ENCODE measurements at regions not wholly inside any gene's neighbourhood (a gene's known extent, or its start where the extent isn't known, plus 50 kb on each side); places are given as distances from the start of the nearest gene placed in this dataset.

GRCh38 chr2:52710810-52711618, 1056.6 kb upstream of the CHAC2 start (continued):
- no peak for TF ChIP-seq PBX3 (IDR thresholded peaks at IDR 0.05)

DNA sequence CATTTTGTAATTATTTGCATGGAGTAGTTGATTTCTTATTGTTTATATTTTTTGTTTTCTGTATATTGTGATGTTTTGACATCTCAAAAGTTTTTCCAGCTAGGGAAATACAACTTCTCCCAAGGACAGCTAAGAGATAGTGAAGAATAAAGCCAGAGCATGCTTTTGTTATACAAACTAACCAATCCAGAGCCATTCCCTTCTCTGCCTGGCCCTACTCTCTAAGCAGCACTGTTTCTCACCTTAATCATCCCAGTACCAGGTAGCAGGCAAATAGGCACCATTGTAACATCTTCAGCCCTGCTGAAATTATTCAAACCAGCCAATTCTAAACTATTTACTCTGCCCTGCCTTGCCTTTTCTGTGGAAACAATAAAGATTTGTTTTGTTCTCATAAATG, 1063.4 kb upstream of the CHAC2 start:
- no peak for TF ChIP-seq TFCP2L1 (CRISPR knock-in tag; IDR thresholded peaks at IDR 0.05)
- TF ChIP-seq TP53 (CRISPR knock-in tag; IDR thresholded peaks at IDR 0.05) = no peak
- TF ChIP-seq MYC (IDR thresholded peaks at IDR 0.05; ENCODE audit: borderline replicate concordance, low read length) = no peak
- TF ChIP-seq HOXB5 (CRISPR knock-in tag; IDR thresholded peaks at IDR 0.05) = no peak
- no peak for TF ChIP-seq HMGXB4 (CRISPR knock-in tag; IDR thresholded peaks at IDR 0.05; ENCODE audit: borderline replicate concordance)
- no peak for TF ChIP-seq POLR2AphosphoS2 (conservative IDR thresholded peaks at IDR 0.05; ENCODE audit: low read length)
- no peak for TF ChIP-seq POLR2A (IDR thresholded peaks at IDR 0.05; ENCODE audit: low read length)
- no peak for TF ChIP-seq KDM5A (IDR thresholded peaks at IDR 0.05)
- TF ChIP-seq ESRRA (IDR thresholded peaks at IDR 0.05; ENCODE audit: borderline replicate concordance, low read length) = no peak
- no peak for TF ChIP-seq SMC3 (IDR thresholded peaks at IDR 0.05)
- TF ChIP-seq BCL3 (IDR thresholded peaks at IDR 0.05) = no peak
- TF ChIP-seq, protein P1, sequence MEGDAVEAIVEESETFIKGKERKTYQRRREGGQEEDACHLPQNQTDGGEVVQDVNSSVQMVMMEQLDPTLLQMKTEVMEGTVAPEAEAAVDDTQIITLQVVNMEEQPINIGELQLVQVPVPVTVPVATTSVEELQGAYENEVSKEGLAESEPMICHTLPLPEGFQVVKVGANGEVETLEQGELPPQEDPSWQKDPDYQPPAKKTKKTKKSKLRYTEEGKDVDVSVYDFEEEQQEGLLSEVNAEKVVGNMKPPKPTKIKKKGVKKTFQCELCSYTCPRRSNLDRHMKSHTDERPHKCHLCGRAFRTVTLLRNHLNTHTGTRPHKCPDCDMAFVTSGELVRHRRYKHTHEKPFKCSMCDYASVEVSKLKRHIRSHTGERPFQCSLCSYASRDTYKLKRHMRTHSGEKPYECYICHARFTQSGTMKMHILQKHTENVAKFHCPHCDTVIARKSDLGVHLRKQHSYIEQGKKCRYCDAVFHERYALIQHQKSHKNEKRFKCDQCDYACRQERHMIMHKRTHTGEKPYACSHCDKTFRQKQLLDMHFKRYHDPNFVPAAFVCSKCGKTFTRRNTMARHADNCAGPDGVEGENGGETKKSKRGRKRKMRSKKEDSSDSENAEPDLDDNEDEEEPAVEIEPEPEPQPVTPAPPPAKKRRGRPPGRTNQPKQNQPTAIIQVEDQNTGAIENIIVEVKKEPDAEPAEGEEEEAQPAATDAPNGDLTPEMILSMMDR (IDR thresholded peaks at IDR 0.05) = no peak
- TF ChIP-seq MAZ (IDR thresholded peaks at IDR 0.05; ENCODE audit: borderline replicate concordance, low read depth, low read length) = no peak
- TF ChIP-seq NR3C1 (IDR thresholded peaks at IDR 0.05) = no peak
- TF ChIP-seq FOSL2 (IDR thresholded peaks at IDR 0.05) = no peak
- TF ChIP-seq FOSL2 (CRISPR knock-in tag; IDR thresholded peaks at IDR 0.05) = no peak
- no peak for TF ChIP-seq NFE2L2 (conservative IDR thresholded peaks at IDR 0.05; ENCODE audit: low read length)
- ChIA-PET CTCF (no interaction called here), POLR2A (no interaction called here)
- no peak overlapping the region for H3K27ac ChIP-seq
- H3K4me3 ChIP-seq = no peak overlapping the region
- ATAC-seq (no peak), DNase-seq (ENCODE audit: low read depth in 1 of 2, low spot score in 1 of 2) (no peak), FAIRE-seq (no peak)
- H3K4me1 ChIP-seq = no peaks in the 10 kb centered on the region
- H3K9me3 ChIP-seq = no peaks in the 10 kb centered on the region
- no peak overlapping the region for H3K4me2 ChIP-seq

GRCh38 chr2:52703004-52703403, 1064.6 kb upstream of the CHAC2 start:
- Histone ChIP-seq H3K4me3 (no peak overlapping the region), H3K4me1 (no peaks in the 10 kb centered on the region), H3K4me2 (no peak overlapping the region), H3K27ac (no peak overlapping the region), H3K9me3 (no peaks in the 10 kb centered on the region)
- TF ChIP-seq HOXA7 (CRISPR knock-in tag; IDR thresholded peaks at IDR 0.05) = no peak
- no peak for TF ChIP-seq ZSCAN20 (CRISPR knock-in tag; IDR thresholded peaks at IDR 0.05)
- TF ChIP-seq PBX3 (IDR thresholded peaks at IDR 0.05) = no peak
- no peak for TF ChIP-seq MAX (IDR thresholded peaks at IDR 0.05)
- TF ChIP-seq CBX2 (IDR thresholded peaks at IDR 0.05; ENCODE audit: borderline replicate concordance, low read depth) = no peak
- TF ChIP-seq SMC3 (IDR thresholded peaks at IDR 0.05) = no peak
- TF ChIP-seq NFE2L2 (conservative IDR thresholded peaks at IDR 0.05; ENCODE audit: low read length) = no peak
- TF ChIP-seq RNF2 (IDR thresholded peaks at IDR 0.05; ENCODE audit: borderline replicate concordance, low read depth) = no peak
- no peak for TF ChIP-seq HEYL (CRISPR knock-in tag; IDR thresholded peaks at IDR 0.05)
- no peak for TF ChIP-seq ZFP36 (IDR thresholded peaks at IDR 0.05; ENCODE audit: borderline replicate concordance, partially characterized antibody)
- TF ChIP-seq HDAC2 (IDR thresholded peaks at IDR 0.05) = no peak
- DNase-seq (ENCODE audit: low read depth in 1 of 2, low spot score in 1 of 2) = no peak
- 9% methylated on average over 4 of the region's 4 CpGs for WGBS (ENCODE audit: missing lambda C conversion rate)
- FAIRE-seq = no peak
- CTCF ChIA-PET = no interaction called here
- POLR2A ChIA-PET = no interaction called here
- no peak for ATAC-seq

All from A549 (cell line).